Lower leg skin (tissue), 4 donors: ENCODE measurements at regions not wholly inside any gene's neighbourhood (a gene's known extent, or its start where the extent isn't known, plus 50 kb on each side); places are given as distances from the start of the nearest gene placed in this dataset.

Experiments used
- DNase-seq, 2 donors: peaks; one replicate each; pipeline ENCODE4 v3.0.0-alpha.2; 2019; ENCODE audit warnings: low spot score in 2 of 2
- H3K4me3 ChIP-seq: fragments of 200-600 bp; sonication (generic); 2 replicates; pipeline ENCODE4 v1.5.1; 2017; ENCODE audit warnings: mild to moderate bottlenecking, low read depth; ENCODE audit not compliant: poor library complexity, severe bottlenecking
- POLR2A ChIP-seq, 2 donors: fragments of 450-650 bp; IDR thresholded peaks; one replicate each; pipeline ENCODE4 v1.6.1; 2016 to 2017; ENCODE audit warnings: antibody characterized with exemption in 2 of 2, mild to moderate bottlenecking in 1 of 2, moderate library complexity in 1 of 2
- WGBS, 2 donors: methylation state at CpG; one replicate each; pipeline ENCODE4 v1.1.5; 2018; 5-methylcytosine and 5-hydroxymethylcytosine counted together
- intact Hi-C: fragments of 100-400 bp; cut with DNase I; formaldehyde crosslinking; loops from one replicate; pipeline ENCODE4 v1.15.0; 2023; ENCODE audit warnings: low total_unique reads
- TF ChIP-seq, protein P1 (sequence below), 3 donors: fragments of 450-650 bp; IDR thresholded peaks; one replicate each; pipeline ENCODE4 v1.5.1; 2016; ENCODE audit warnings: antibody characterized with exemption in 3 of 3, mild to moderate bottlenecking in 3 of 3, moderate library complexity in 2 of 3

DNA sequence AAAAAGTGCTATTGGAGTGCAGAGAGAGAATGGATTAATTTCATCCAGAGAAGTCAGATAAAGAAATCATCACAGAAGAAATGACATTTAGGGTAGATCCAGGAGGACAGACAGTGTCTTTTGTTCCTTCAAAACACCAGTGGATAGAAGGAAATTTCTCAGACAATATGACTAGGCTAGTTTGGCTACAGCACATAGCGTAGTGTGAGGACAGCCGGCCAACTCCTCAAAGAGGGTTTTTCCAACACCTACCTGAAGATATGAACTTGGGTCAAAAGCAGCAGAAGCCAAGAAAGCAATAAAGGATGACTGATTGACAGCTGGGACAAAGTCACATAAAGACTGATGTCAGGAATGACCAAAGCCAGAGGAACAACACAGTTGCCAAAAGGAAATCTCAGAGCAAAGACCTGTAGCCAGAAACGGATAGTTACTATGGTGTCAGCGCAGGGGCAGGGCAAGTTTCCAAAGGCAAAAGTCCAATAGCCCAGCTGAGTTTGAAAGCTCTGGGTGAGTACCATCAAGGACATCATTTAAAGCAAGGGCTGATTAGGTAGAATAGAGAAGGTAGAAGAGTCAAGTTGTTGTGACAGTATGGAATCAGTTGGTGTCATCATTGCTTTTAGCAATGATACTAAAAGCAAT is 58.7 kb upstream of the PDE3A start:
- no peak overlapping the region for H3K4me3 ChIP-seq
- no peak for DNase-seq
- intact Hi-C loops = no loop called here
- no peak for TF ChIP-seq POLR2A (IDR thresholded peaks at IDR 0.05)
- TF ChIP-seq, protein P1, sequence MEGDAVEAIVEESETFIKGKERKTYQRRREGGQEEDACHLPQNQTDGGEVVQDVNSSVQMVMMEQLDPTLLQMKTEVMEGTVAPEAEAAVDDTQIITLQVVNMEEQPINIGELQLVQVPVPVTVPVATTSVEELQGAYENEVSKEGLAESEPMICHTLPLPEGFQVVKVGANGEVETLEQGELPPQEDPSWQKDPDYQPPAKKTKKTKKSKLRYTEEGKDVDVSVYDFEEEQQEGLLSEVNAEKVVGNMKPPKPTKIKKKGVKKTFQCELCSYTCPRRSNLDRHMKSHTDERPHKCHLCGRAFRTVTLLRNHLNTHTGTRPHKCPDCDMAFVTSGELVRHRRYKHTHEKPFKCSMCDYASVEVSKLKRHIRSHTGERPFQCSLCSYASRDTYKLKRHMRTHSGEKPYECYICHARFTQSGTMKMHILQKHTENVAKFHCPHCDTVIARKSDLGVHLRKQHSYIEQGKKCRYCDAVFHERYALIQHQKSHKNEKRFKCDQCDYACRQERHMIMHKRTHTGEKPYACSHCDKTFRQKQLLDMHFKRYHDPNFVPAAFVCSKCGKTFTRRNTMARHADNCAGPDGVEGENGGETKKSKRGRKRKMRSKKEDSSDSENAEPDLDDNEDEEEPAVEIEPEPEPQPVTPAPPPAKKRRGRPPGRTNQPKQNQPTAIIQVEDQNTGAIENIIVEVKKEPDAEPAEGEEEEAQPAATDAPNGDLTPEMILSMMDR (IDR thresholded peaks at IDR 0.05) = no peak
- 82 to 83% methylated on average over 4 of the region's 4 CpGs for WGBS, 2 donors

DNA sequence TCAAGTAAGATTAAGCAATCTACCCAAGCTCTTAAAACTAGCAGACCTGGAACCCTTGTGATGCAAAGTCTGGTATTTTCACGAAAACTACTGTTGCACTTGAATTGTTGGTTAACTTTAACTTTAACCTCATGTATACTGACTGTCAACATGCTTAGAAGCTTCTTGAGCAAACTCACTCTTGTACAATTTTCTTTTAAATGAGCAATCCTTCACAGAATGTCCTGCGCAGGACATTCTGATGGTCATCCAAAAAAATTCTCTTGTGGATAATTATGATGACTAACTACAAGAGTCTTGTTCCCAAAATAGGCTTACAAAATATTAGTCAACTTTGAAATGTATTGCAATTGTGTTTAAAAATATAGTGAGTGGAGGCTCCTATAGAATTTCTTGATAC is 54.0 kb upstream of the PDE3A start:
- no peak for DNase-seq
- intact Hi-C loops = no loop called here
- TF ChIP-seq, protein P1 (IDR thresholded peaks at IDR 0.05) = no peak
- TF ChIP-seq POLR2A (IDR thresholded peaks at IDR 0.05) = no peak
- WGBS, 2 donors = 59 to 64% methylated on average over 2 of the region's 2 CpGs
- no peak overlapping the region for H3K4me3 ChIP-seq

DNA sequence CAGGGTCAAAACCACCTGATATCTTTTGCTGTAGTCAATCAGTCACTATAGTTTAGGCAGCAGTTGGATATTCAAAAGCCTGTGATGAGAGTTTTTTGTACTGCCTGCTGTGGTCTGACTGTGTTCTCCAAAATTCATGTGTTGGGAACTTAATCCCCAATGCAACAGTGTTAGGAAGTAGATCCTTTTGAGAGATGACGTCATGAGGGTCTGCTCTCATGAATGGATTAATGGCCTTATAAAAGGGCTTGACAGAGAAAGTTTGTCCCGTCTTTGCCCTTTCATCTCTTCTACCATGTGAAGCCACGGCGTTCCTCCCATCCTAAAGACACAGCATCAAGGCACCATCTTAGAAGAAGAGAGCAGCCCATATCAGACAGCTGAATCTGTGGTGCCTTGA is 50.8 kb upstream of the PDE3A start:
- no peak overlapping the region for H3K4me3 ChIP-seq
- intact Hi-C loops = no loop called here
- no peak for DNase-seq
- 89 to 98% methylated on average over 4 of the region's 4 CpGs for WGBS, 2 donors
- TF ChIP-seq POLR2A (IDR thresholded peaks at IDR 0.05) = no peak
- TF ChIP-seq, protein P1 (IDR thresholded peaks at IDR 0.05) = no peak
